ENCODE measurements at regions not wholly inside any gene's neighbourhood (a gene's known extent, or its start where the extent isn't known, plus 50 kb on each side); places are given as distances from the start of the nearest gene placed in this dataset.

DNA sequence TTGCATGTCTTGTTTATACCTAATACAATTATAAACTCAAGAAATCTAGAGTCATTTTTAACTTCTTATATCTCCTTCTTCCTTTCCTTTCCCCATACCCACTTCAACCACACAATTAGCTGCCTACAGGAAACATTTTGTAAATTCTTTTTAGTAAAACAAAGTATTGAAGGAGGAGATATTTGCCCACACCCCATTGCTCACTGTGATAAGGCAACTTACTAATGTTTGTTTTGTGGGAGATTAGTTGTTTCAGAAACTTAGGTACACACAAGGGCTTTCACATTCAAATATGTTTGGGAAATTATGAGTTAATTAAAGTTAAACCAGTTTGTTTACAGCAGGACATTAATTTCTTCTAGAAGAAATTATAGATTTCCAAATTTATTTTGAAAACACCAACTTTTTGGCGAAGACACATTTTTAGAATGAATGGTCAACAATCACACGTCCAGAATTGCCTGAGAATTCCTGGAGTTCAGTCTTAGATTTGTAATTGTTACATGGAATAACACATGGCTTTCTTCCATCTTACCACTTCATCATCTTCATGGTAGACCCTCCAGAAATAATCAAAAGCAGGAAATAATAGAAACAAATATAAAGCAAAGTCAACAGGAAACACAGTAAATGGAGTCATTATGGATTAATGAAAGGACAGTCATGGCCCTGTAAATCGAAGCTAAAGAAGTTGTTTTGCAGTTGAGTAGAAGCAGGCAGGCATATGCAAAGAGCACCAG lies 62.5 kb upstream of the RAB27B start:
- H3K4me1 ChIP-seq (ENCODE audit: low read length): no peaks in the 10 kb centered on the region
- no peak overlapping the region for H3K9ac ChIP-seq (ENCODE audit: low read length)
- no peaks in the 10 kb centered on the region for H4K20me1 ChIP-seq (ENCODE audit: insufficient read depth, low read depth, low read length)
- no peak overlapping the region for H3K4me2 ChIP-seq (ENCODE audit: low read depth, low read length, poor library complexity, severe bottlenecking)
- H3K79me2 ChIP-seq (ENCODE audit: low read length): no peaks in the 10 kb centered on the region
- no peaks in the 10 kb centered on the region for H3K36me3 ChIP-seq (ENCODE audit: insufficient read depth, low read length)
- H3K27ac ChIP-seq (ENCODE audit: low read length): no peak overlapping the region
- H3K9me2 ChIP-seq (replicated peaks; ENCODE audit: insufficient read depth, low read length): no peaks in the 10 kb centered on the region
- H3K4me3 ChIP-seq (ENCODE audit: low read length): no peak overlapping the region
- 0 out of 2 replicates have a peak, but pooled peaks cover 3% of the 10 kb centered on the region for H3K27me3 ChIP-seq (ENCODE audit: low read length)
- H2AFZ ChIP-seq (ENCODE audit: low read length): no peak overlapping the region
- no peak for DNase-seq
- H3K9me3 ChIP-seq (ENCODE audit: low read length): no peaks in the 10 kb centered on the region

DNA sequence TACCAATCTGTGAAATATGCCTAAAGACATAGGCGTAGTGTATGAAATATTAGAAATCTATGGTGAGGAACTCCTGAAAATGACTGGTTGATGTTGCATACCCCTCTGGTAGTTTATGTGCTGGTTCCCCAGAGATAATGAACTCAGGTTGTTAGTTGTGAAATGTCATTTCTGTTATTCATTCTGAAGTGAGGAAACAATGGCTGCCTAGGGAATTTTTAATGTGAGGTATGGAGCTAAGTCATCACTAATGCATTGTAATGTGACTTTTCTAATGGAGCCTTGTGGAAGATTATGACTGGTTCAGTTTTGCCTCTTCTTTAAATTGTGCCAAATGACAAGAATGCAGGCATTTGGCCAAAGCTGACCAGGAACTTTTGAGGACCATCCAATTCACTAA lies 61.6 kb upstream of the RAB27B start:
- H3K27ac ChIP-seq (ENCODE audit: low read length): no peak overlapping the region
- H3K9me2 ChIP-seq (replicated peaks; ENCODE audit: insufficient read depth, low read length): no peaks in the 10 kb centered on the region
- no peaks in the 10 kb centered on the region for H3K36me3 ChIP-seq (ENCODE audit: insufficient read depth, low read length)
- H3K9ac ChIP-seq (ENCODE audit: low read length): no peak overlapping the region
- no peaks in the 10 kb centered on the region for H3K79me2 ChIP-seq (ENCODE audit: low read length)
- H3K9me3 ChIP-seq (ENCODE audit: low read length): no peaks in the 10 kb centered on the region
- no peak overlapping the region for H2AFZ ChIP-seq (ENCODE audit: low read length)
- no peak overlapping the region for H3K4me2 ChIP-seq (ENCODE audit: low read depth, low read length, poor library complexity, severe bottlenecking)
- H3K4me3 ChIP-seq (ENCODE audit: low read length): no peak overlapping the region
- no peaks in the 10 kb centered on the region for H3K4me1 ChIP-seq (ENCODE audit: low read length)
- 0 out of 2 replicates have a peak, but pooled peaks cover 3% of the 10 kb centered on the region for H3K27me3 ChIP-seq (ENCODE audit: low read length)
- no peak for DNase-seq
- no peaks in the 10 kb centered on the region for H4K20me1 ChIP-seq (ENCODE audit: insufficient read depth, low read depth, low read length)

DNA sequence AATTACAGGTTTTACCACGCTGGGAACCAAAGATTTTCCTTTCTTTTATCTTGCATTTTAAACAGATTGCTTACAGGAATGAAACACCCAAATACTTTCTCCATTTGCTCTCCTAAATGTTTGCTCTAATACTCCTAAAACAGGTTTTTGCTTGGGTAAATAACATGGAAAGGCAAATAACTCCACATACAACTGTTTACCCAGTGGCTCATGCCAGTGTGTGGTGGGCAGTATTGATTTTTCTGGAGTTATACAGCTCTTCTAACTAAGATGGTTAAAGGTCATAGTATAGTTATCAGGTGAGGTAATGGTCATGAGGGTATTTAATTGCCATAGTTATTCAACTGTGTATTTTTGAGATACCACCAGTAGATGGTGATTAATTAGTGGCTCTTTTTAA lies 61.2 kb upstream of the RAB27B start:
- Histone ChIP-seq H2AFZ (ENCODE audit: low read length) (no peak overlapping the region), H3K9me2 (replicated peaks; ENCODE audit: insufficient read depth, low read length) (no peaks in the 10 kb centered on the region), H3K4me1 (ENCODE audit: low read length) (no peaks in the 10 kb centered on the region), H4K20me1 (ENCODE audit: insufficient read depth, low read depth, low read length) (no peaks in the 10 kb centered on the region), H3K9ac (ENCODE audit: low read length) (no peak overlapping the region), H3K4me3 (ENCODE audit: low read length) (no peak overlapping the region), H3K36me3 (ENCODE audit: insufficient read depth, low read length) (no peaks in the 10 kb centered on the region), H3K79me2 (ENCODE audit: low read length) (no peaks in the 10 kb centered on the region), H3K27ac (ENCODE audit: low read length) (no peak overlapping the region), H3K27me3 (ENCODE audit: low read length) (0 out of 2 replicates have a peak, but pooled peaks cover 3% of the 10 kb centered on the region), H3K9me3 (ENCODE audit: low read length) (no peaks in the 10 kb centered on the region), H3K4me2 (ENCODE audit: low read depth, low read length, poor library complexity, severe bottlenecking) (no peak overlapping the region)
- DNase-seq: no peak

DNA sequence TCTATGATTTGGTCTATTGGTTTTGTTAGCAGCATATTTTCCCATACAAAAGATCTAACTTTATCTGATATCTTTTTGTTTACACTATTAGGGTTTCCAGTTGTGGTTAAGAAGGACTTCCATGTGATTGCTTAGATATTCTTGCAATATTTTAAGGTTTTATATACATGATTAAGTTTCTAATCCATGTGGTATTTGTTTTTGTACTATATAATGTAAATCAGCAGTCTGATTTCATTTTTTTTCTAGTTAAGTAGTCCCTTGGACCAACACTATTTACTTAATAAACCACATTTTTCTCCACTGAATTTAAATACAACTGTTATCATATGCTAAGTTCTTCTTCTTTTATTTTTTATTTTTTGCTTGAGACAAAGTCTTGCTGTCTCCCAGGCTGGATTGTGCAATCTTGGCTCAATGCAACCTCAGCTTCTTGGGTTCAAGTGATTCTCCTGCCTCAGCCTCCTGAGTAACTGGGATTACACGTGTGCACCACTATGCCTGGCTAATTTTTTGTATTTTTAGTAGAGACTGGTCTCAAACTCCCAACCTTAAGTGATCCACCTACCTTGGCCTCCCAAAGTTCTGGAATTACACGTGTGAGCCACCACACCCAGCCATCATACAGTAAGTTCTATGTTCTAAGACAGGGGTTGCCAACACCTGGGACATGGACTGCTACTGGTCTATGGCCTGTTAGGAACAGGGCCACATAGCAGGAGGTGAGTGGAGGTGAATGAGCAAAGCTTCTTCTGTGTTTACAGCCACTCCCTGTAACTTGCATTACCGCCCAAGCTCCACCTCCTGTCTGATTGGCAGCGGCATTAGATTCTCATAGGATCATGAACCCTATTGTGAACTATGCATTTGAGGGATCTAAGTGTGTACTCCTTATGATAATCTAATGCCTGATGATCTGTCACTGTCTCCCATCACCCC lies 58.5 kb upstream of the RAB27B start:
- 0 out of 2 replicates have a peak, but pooled peaks cover 3% of the 10 kb centered on the region for H3K27me3 ChIP-seq (ENCODE audit: low read length)
- H3K4me3 ChIP-seq (ENCODE audit: low read length): no peak overlapping the region
- no peaks in the 10 kb centered on the region for H3K9me2 ChIP-seq (replicated peaks; ENCODE audit: insufficient read depth, low read length)
- H3K9me3 ChIP-seq (ENCODE audit: low read length): no peaks in the 10 kb centered on the region
- no peak for DNase-seq
- H3K4me1 ChIP-seq (ENCODE audit: low read length): no peaks in the 10 kb centered on the region
- H3K79me2 ChIP-seq (ENCODE audit: low read length): no peaks in the 10 kb centered on the region
- no peaks in the 10 kb centered on the region for H3K36me3 ChIP-seq (ENCODE audit: insufficient read depth, low read length)
- no peak overlapping the region for H3K4me2 ChIP-seq (ENCODE audit: low read depth, low read length, poor library complexity, severe bottlenecking)
- no peak overlapping the region for H2AFZ ChIP-seq (ENCODE audit: low read length)
- H3K27ac ChIP-seq (ENCODE audit: low read length): no peak overlapping the region
- H3K9ac ChIP-seq (ENCODE audit: low read length): no peak overlapping the region
- no peaks in the 10 kb centered on the region for H4K20me1 ChIP-seq (ENCODE audit: insufficient read depth, low read depth, low read length)

DNA sequence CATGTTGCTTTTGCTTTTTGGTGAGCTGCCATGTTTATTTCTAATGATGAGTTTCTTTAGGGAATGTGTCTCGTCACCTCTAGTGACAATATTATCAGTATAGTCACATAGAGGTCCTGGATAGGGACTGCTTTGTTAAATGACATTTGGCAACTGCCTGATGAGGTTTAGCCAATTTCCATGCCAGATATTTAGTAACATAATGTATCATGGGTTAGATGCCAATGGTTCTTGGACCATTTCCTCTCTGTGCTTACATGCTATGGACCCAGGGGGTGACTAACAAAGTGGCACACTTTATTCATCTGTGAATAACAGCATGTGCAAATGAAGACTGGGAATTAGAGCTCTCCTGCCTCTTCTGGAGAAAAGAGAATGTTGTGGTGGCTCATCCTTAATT lies 56.2 kb upstream of the RAB27B start:
- Histone ChIP-seq H2AFZ (ENCODE audit: low read length) (no peak overlapping the region), H4K20me1 (ENCODE audit: insufficient read depth, low read depth, low read length) (no peaks in the 10 kb centered on the region), H3K9me3 (ENCODE audit: low read length) (no peaks in the 10 kb centered on the region), H3K9ac (ENCODE audit: low read length) (no peak overlapping the region), H3K9me2 (replicated peaks; ENCODE audit: insufficient read depth, low read length) (no peaks in the 10 kb centered on the region), H3K27me3 (ENCODE audit: low read length) (0 out of 2 replicates have a peak, but pooled peaks cover 3% of the 10 kb centered on the region), H3K4me1 (ENCODE audit: low read length) (no peaks in the 10 kb centered on the region), H3K36me3 (ENCODE audit: insufficient read depth, low read length) (no peaks in the 10 kb centered on the region), H3K4me3 (ENCODE audit: low read length) (no peak overlapping the region), H3K27ac (ENCODE audit: low read length) (no peak overlapping the region), H3K79me2 (ENCODE audit: low read length) (no peaks in the 10 kb centered on the region), H3K4me2 (ENCODE audit: low read depth, low read length, poor library complexity, severe bottlenecking) (no peak overlapping the region)
- DNase-seq: peak; percentile 4

DNA sequence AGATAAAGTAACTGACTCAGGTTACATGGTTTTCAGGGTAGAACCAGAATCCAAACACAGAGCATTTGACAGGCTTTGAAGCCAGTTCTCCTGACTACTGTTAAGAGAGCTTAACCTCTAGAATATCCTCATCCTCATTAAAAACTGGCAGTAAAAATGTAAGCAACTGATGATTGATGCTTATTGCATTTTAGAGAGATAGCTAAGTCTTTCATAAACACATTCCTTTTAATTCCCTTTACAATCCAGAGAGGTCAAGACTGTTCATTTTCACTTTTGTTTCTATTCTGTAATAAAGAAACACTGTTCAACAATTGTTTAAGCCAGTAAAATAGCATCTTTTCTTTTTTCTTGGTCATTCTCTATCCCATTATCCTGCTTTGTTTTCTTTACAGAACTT lies 53.9 kb upstream of the RAB27B start:
- Histone ChIP-seq H3K4me2 (ENCODE audit: low read depth, low read length, poor library complexity, severe bottlenecking) (no peak overlapping the region), H3K27ac (ENCODE audit: low read length) (no peak overlapping the region), H2AFZ (ENCODE audit: low read length) (no peak overlapping the region), H3K36me3 (ENCODE audit: insufficient read depth, low read length) (no peaks in the 10 kb centered on the region), H3K27me3 (ENCODE audit: low read length) (no peaks in the 10 kb centered on the region), H3K79me2 (ENCODE audit: low read length) (no peaks in the 10 kb centered on the region), H3K9me2 (replicated peaks; ENCODE audit: insufficient read depth, low read length) (no peaks in the 10 kb centered on the region), H3K9ac (ENCODE audit: low read length) (no peak overlapping the region), H4K20me1 (ENCODE audit: insufficient read depth, low read depth, low read length) (no peaks in the 10 kb centered on the region), H3K4me1 (ENCODE audit: low read length) (no peaks in the 10 kb centered on the region), H3K9me3 (ENCODE audit: low read length) (no peaks in the 10 kb centered on the region), H3K4me3 (ENCODE audit: low read length) (no peak overlapping the region)
- no peak for DNase-seq

- Histone ChIP-seq H3K27me3 (ENCODE audit: low read length) (no peaks in the 10 kb centered on the region), H3K9me2 (replicated peaks; ENCODE audit: insufficient read depth, low read length) (no peaks in the 10 kb centered on the region), H2AFZ (ENCODE audit: low read length) (no peak overlapping the region), H3K4me1 (ENCODE audit: low read length) (no peaks in the 10 kb centered on the region), H3K79me2 (ENCODE audit: low read length) (no peaks in the 10 kb centered on the region), H3K36me3 (ENCODE audit: insufficient read depth, low read length) (no peaks in the 10 kb centered on the region), H3K9ac (ENCODE audit: low read length) (no peak overlapping the region), H3K4me2 (ENCODE audit: low read depth, low read length, poor library complexity, severe bottlenecking) (no peak overlapping the region), H3K9me3 (ENCODE audit: low read length) (no peaks in the 10 kb centered on the region), H4K20me1 (ENCODE audit: insufficient read depth, low read depth, low read length) (no peaks in the 10 kb centered on the region), H3K27ac (ENCODE audit: low read length) (no peak overlapping the region), H3K4me3 (ENCODE audit: low read length) (no peak overlapping the region)
- no peak for DNase-seq
These were observed 53.2 kb upstream of the RAB27B start for GRCh38 chr18:54774981-54775665.

DNA sequence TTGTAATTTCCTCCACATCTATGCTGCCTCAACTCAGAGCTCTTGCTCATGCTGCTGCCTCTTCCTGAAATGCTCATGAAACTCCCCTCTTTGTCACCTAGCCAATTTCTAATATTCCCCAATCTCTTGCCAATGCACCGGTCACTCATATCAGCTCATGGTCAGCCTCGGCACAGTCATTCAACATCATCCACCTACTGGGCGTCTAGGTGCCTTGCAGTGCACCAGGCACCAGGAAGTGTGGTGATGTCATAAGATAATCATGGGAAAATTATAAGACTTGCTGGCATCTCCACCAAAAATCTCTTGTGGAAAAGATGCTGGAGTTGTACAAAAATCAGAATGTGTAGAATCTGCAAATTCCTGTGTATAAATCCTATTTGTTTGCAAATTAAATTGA lies 52.6 kb upstream of the RAB27B start:
- Histone ChIP-seq H3K36me3 (ENCODE audit: insufficient read depth, low read length) (no peaks in the 10 kb centered on the region), H4K20me1 (ENCODE audit: insufficient read depth, low read depth, low read length) (no peaks in the 10 kb centered on the region), H3K4me1 (ENCODE audit: low read length) (no peaks in the 10 kb centered on the region), H3K4me2 (ENCODE audit: low read depth, low read length, poor library complexity, severe bottlenecking) (no peak overlapping the region), H3K27me3 (ENCODE audit: low read length) (no peaks in the 10 kb centered on the region), H2AFZ (ENCODE audit: low read length) (no peak overlapping the region), H3K4me3 (ENCODE audit: low read length) (no peak overlapping the region), H3K9ac (ENCODE audit: low read length) (no peak overlapping the region), H3K9me2 (replicated peaks; ENCODE audit: insufficient read depth, low read length) (no peaks in the 10 kb centered on the region), H3K9me3 (ENCODE audit: low read length) (no peaks in the 10 kb centered on the region), H3K79me2 (ENCODE audit: low read length) (no peaks in the 10 kb centered on the region), H3K27ac (ENCODE audit: low read length) (no peak overlapping the region)
- peak; percentile 2 for DNase-seq
